ENCODE measurements at regions not wholly inside any gene's neighbourhood (a gene's known extent, or its start where the extent isn't known, plus 50 kb on each side); places are given as distances from the start of the nearest gene placed in this dataset.

DNA sequence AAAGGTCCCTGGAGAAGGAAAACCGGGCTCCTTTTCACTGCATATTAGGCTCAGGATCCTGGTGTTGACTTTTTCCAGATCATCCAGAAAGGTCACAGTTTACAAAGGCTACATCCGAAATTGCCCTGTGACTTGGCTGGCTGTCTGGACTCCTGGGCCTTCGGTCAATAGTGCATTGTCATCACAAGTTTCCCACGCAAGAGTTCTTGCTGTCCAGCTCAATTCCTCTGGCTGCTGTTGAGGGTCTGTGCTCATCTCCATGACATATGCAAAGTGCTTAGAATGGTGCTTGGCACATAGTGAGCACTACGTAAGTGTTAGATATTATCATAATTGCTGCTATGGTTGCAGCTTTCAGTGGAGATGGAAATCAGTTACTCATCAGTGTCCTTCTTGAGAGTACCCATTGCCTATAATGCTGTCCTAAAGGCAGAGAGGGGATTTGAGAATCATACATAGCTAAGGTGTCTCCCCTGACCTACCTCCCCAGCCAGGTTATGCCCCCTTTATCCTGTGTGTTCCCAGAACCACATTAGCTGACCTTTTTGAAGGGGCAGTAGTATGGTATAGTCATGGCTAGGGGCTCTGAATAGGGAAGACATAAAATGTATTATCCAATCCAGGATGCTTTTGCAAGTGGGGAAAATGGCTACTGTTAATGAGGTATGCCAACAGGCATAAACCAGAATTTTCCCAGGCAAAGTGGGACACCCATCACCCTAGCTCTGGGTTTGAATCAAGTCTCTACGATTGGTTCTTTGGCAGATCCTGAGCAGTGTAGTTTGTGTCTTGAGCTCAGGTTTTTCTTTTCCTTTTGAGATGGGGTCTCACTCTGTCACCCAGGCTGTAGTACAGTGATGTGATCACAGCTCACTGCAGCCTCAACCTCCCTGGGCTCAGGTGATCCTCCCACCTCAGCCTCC, 132.0 kb upstream of the CCND2 start:
- no peak for TF ChIP-seq EZH2 (IDR thresholded peaks at IDR 0.05)
- no peak for TF ChIP-seq POLR2AphosphoS5 (IDR thresholded peaks at IDR 0.05; ENCODE audit: borderline replicate concordance, low read depth, low read length)

Measured in SK-N-MC (cell line).